GM18870 (cell line): ENCODE measurements at regions not wholly inside any gene's neighbourhood (a gene's known extent, or its start where the extent isn't known, plus 50 kb on each side); places are given as distances from the start of the nearest gene placed in this dataset.

Source experiments
- ATAC-seq: cut with Tn5 transposase; IDR thresholded peaks from one replicate; pipeline ENCODE4 v1.9.1; 2021; ENCODE audit warnings: moderate library complexity; ENCODE audit not compliant: unreplicated experiment

- ATAC-seq, result no peak
Observed at GRCh38 chr11:134514354-134514951, 102.4 kb upstream of the B3GAT1 start.

GRCh38 chr11:134513585-134514120 lies 101.6 kb upstream of the B3GAT1 start:
- no peak for ATAC-seq

GRCh38 chr11:134512571-134513538 lies 100.8 kb upstream of the B3GAT1 start:
- no peak for ATAC-seq

- ATAC-seq, result no peak
Observed at GRCh38 chr11:134512061-134512460, 100.0 kb upstream of the B3GAT1 start.

- ATAC-seq, result no peak
Observed at GRCh38 chr11:134511255-134511654, 99.2 kb upstream of the B3GAT1 start.

GRCh38 chr11:134510233-134511040 lies 98.4 kb upstream of the B3GAT1 start:
- ATAC-seq, result no peak

- ATAC-seq, result no peak
Observed at GRCh38 chr11:134509381-134510232, 97.6 kb upstream of the B3GAT1 start.

GRCh38 chr11:134508219-134508990 lies 96.4 kb upstream of the B3GAT1 start:
- ATAC-seq, result no peak

- ATAC-seq, result no peak
Observed at GRCh38 chr11:134506046-134506445, 94.0 kb upstream of the B3GAT1 start.

GRCh38 chr11:134505125-134505524 lies 93.1 kb upstream of the B3GAT1 start:
- no peak for ATAC-seq

- ATAC-seq, result no peak
Observed at GRCh38 chr11:134504146-134504905, 92.3 kb upstream of the B3GAT1 start.

- ATAC-seq, result no peak
Observed at GRCh38 chr11:134503596-134503995, 91.6 kb upstream of the B3GAT1 start.

GRCh38 chr11:134503100-134503499 lies 91.1 kb upstream of the B3GAT1 start:
- ATAC-seq, result no peak

GRCh38 chr11:134502153-134502550 lies 90.1 kb upstream of the B3GAT1 start:
- no peak for ATAC-seq

GRCh38 chr11:134501406-134502152 lies 89.5 kb upstream of the B3GAT1 start:
- ATAC-seq, result no peak

GRCh38 chr11:134500621-134501020 lies 88.6 kb upstream of the B3GAT1 start:
- ATAC-seq, result no peak

GRCh38 chr11:134499990-134500389 lies 87.9 kb upstream of the B3GAT1 start:
- ATAC-seq, result no peak
